Stimulated activated naive CD8-positive, alpha-beta T cell treated with anti-CD3 and anti-CD28 coated beads, Interleukin-15, amount 100 ng/mL, for 72 hours (primary cell): ENCODE measurements at regions not wholly inside any gene's neighbourhood (a gene's known extent, or its start where the extent isn't known, plus 50 kb on each side); places are given as distances from the start of the nearest gene placed in this dataset.

Experiments used
- ATAC-seq: fragments of 150-1000 bp; cut with Tn5 transposase; 2 replicates; pipeline ENCODE4 v1.10.0; 2021; ENCODE audit warnings: mild to moderate bottlenecking, moderate library complexity
- DNase-seq, 2 donors: peaks; one replicate each; pipeline ENCODE4 v3.0.0; 2021 to 2022
- H3K27ac Mint-ChIP-seq, 2 donors: one replicate each; pipeline ENCODE4 v1.8.0; 2022; ENCODE audit warnings: mild to moderate bottlenecking in 2 of 2, mixed read lengths in 2 of 2, moderate library complexity in 2 of 2
- H3K27me3 Mint-ChIP-seq: one replicate; pipeline ENCODE4 v1.8.0; 2022; ENCODE audit warnings: mixed read lengths
- H3K4me1 Mint-ChIP-seq: one replicate; pipeline ENCODE4 v1.8.0; 2022; ENCODE audit warnings: mild to moderate bottlenecking, mixed read lengths
- H3K4me3 Mint-ChIP-seq, 2 donors: one replicate each; pipeline ENCODE4 v1.8.0; 2022; ENCODE audit warnings: mild to moderate bottlenecking in 2 of 2, mixed read lengths in 2 of 2, moderate library complexity in 1 of 2
- H3K9me3 Mint-ChIP-seq, 2 donors: one replicate each; pipeline ENCODE4 v1.8.0; 2022; ENCODE audit warnings: mixed read lengths in 2 of 2

- no peaks in the 10 kb centered on the region for H3K27me3 Mint-ChIP-seq
- no peak overlapping the region for H3K4me3 Mint-ChIP-seq
These were observed 111.8 kb upstream of the EDNRB start for GRCh38 chr13:78030341-78030896.

GRCh38 chr13:78029901-78030300, 111.3 kb upstream of the EDNRB start:
- Mint-ChIP-seq H3K4me1 (no peaks in the 10 kb centered on the region), H3K27ac (no peak overlapping the region), H3K4me3 (no peak overlapping the region), H3K9me3 (peaks cover 0 to 5% of the 10 kb centered on the region in 2 donors), H3K27me3 (no peaks in the 10 kb centered on the region)
- ATAC-seq: no peak
- no peak for DNase-seq

More at GRCh38 chr13:78030341-78030896, 111.8 kb upstream of the EDNRB start:
- no peak overlapping the region for H3K27ac Mint-ChIP-seq
- H3K9me3 Mint-ChIP-seq: no peaks in the 10 kb centered on the region
- DNase-seq (no peak), ATAC-seq (no peak)
- no peaks in the 10 kb centered on the region for H3K4me1 Mint-ChIP-seq

- no peak for ATAC-seq
- no peaks in the 10 kb centered on the region for H3K4me1 Mint-ChIP-seq
- no peak overlapping the region for H3K4me3 Mint-ChIP-seq
- no peak for DNase-seq
- H3K27ac Mint-ChIP-seq: no peak overlapping the region
- no peaks in the 10 kb centered on the region for H3K27me3 Mint-ChIP-seq
- peaks cover 0 to 10% of the 10 kb centered on the region in 2 donors for H3K9me3 Mint-ChIP-seq
These were observed 110.3 kb upstream of the EDNRB start for GRCh38 chr13:78028960-78029359.

- peaks cover 0 to 10% of the 10 kb centered on the region in 2 donors for H3K9me3 Mint-ChIP-seq
- no peaks in the 10 kb centered on the region for H3K27me3 Mint-ChIP-seq
- no peak overlapping the region for H3K27ac Mint-ChIP-seq
- H3K4me1 Mint-ChIP-seq: peaks cover 9% of the 10 kb centered on the region
- H3K4me3 Mint-ChIP-seq: no peak overlapping the region
- ATAC-seq (no peak), DNase-seq (no peak)
These were observed 106.4 kb upstream of the EDNRB start for GRCh38 chr13:78024996-78025395.

- Mint-ChIP-seq H3K9me3 (peaks cover 0 to 10% of the 10 kb centered on the region in 2 donors), H3K27ac (peak overlapping the region in 1 of 2 donors; percentile 11), H3K4me1 (peaks cover 9% of the 10 kb centered on the region), H3K4me3 (no peak overlapping the region), H3K27me3 (no peaks in the 10 kb centered on the region)
- ATAC-seq: peak; percentile 100
- peak; percentile 55 to 69 for DNase-seq
These were observed 103.7 kb upstream of the EDNRB start for GRCh38 chr13:78022164-78022877.

- Mint-ChIP-seq H3K4me1 (peaks cover 9% of the 10 kb centered on the region), H3K27ac (no peak overlapping the region), H3K27me3 (no peaks in the 10 kb centered on the region), H3K9me3 (peaks cover 0 to 10% of the 10 kb centered on the region in 2 donors), H3K4me3 (no peak overlapping the region)
- DNase-seq: no peak
- ATAC-seq: no peak
These were observed 102.2 kb upstream of the EDNRB start for GRCh38 chr13:78020861-78021260.

- Mint-ChIP-seq H3K27ac (no peak overlapping the region), H3K4me3 (no peak overlapping the region), H3K4me1 (no peaks in the 10 kb centered on the region), H3K27me3 (no peaks in the 10 kb centered on the region), H3K9me3 (no peaks in the 10 kb centered on the region)
- ATAC-seq (no peak), DNase-seq (no peak)
These were observed 97.2 kb upstream of the EDNRB start for GRCh38 chr13:78015782-78016181.

- DNase-seq (no peak), ATAC-seq (no peak)
- Mint-ChIP-seq H3K9me3 (no peaks in the 10 kb centered on the region), H3K27ac (no peak overlapping the region), H3K27me3 (no peaks in the 10 kb centered on the region), H3K4me1 (no peaks in the 10 kb centered on the region), H3K4me3 (no peak overlapping the region)
These were observed 93.4 kb upstream of the EDNRB start for GRCh38 chr13:78012046-78012445.

- Mint-ChIP-seq H3K9me3 (peaks cover 5 to 14% of the 10 kb centered on the region in 2 donors), H3K4me3 (no peak overlapping the region), H3K27ac (no peak overlapping the region), H3K4me1 (no peaks in the 10 kb centered on the region), H3K27me3 (no peaks in the 10 kb centered on the region)
- DNase-seq (no peak), ATAC-seq (no peak)
These were observed 86.2 kb upstream of the EDNRB start for GRCh38 chr13:78004821-78005220.

GRCh38 chr13:77999746-78000145, 81.1 kb upstream of the EDNRB start:
- no peak overlapping the region for H3K4me3 Mint-ChIP-seq
- H3K27ac Mint-ChIP-seq: no peak overlapping the region
- ATAC-seq (no peak), DNase-seq (no peak)
- no peaks in the 10 kb centered on the region for H3K27me3 Mint-ChIP-seq
- H3K9me3 Mint-ChIP-seq: peaks cover 11 to 14% of the 10 kb centered on the region in 2 donors
- H3K4me1 Mint-ChIP-seq: no peaks in the 10 kb centered on the region

- ATAC-seq (no peak), DNase-seq (no peak)
- Mint-ChIP-seq H3K27me3 (no peaks in the 10 kb centered on the region), H3K4me1 (no peaks in the 10 kb centered on the region), H3K27ac (no peak overlapping the region), H3K9me3 (peaks cover 0 to 6% of the 10 kb centered on the region in 2 donors), H3K4me3 (no peak overlapping the region)
These were observed 75.5 kb upstream of the EDNRB start for GRCh38 chr13:77994166-77994565.

GRCh38 chr13:77991003-77991402, 72.4 kb upstream of the EDNRB start:
- Mint-ChIP-seq H3K4me1 (no peaks in the 10 kb centered on the region), H3K27ac (no peak overlapping the region), H3K4me3 (no peak overlapping the region), H3K27me3 (no peaks in the 10 kb centered on the region), H3K9me3 (no peaks in the 10 kb centered on the region)
- ATAC-seq: no peak
- DNase-seq: no peak

GRCh38 chr13:77989281-77989680, 70.7 kb upstream of the EDNRB start:
- Mint-ChIP-seq H3K27me3 (no peaks in the 10 kb centered on the region), H3K4me3 (no peak overlapping the region), H3K4me1 (no peaks in the 10 kb centered on the region), H3K27ac (no peak overlapping the region), H3K9me3 (no peaks in the 10 kb centered on the region)
- ATAC-seq (no peak), DNase-seq (no peak)

GRCh38 chr13:77988355-77988754, 69.7 kb upstream of the EDNRB start:
- no peaks in the 10 kb centered on the region for H3K9me3 Mint-ChIP-seq
- no peak for ATAC-seq
- H3K27ac Mint-ChIP-seq: no peak overlapping the region
- DNase-seq: no peak
- H3K4me1 Mint-ChIP-seq: no peaks in the 10 kb centered on the region
- no peaks in the 10 kb centered on the region for H3K27me3 Mint-ChIP-seq
- no peak overlapping the region for H3K4me3 Mint-ChIP-seq

GRCh38 chr13:77986713-77987112, 68.1 kb upstream of the EDNRB start:
- Mint-ChIP-seq H3K27me3 (no peaks in the 10 kb centered on the region), H3K9me3 (no peaks in the 10 kb centered on the region), H3K4me1 (no peaks in the 10 kb centered on the region), H3K27ac (no peak overlapping the region), H3K4me3 (no peak overlapping the region)
- no peak for ATAC-seq
- DNase-seq: no peak

GRCh38 chr13:77985866-77986636, 67.4 kb upstream of the EDNRB start:
- ATAC-seq: no peak
- no peak overlapping the region for H3K4me3 Mint-ChIP-seq
- no peak for DNase-seq

More at GRCh38 chr13:77985866-77986636, 67.4 kb upstream of the EDNRB start:
- Mint-ChIP-seq H3K27me3 (no peaks in the 10 kb centered on the region), H3K9me3 (no peaks in the 10 kb centered on the region), H3K27ac (no peak overlapping the region), H3K4me1 (no peaks in the 10 kb centered on the region)
